OCI-LY3 (cell line): ENCODE measurements at regions not wholly inside any gene's neighbourhood (a gene's known extent, or its start where the extent isn't known, plus 50 kb on each side); places are given as distances from the start of the nearest gene placed in this dataset.

Source experiments
- H2AFZ ChIP-seq: fragments of 200-600, 300-600 bp; shearing (Covaris generic); 2 replicates; pipeline ENCODE4 v1.6.0; 2014; ENCODE audit warnings: antibody characterized with exemption, low read depth, low read length
- H3K27ac ChIP-seq: fragments of 200-600, 300-600 bp; sonication (generic); 2 replicates; pipeline ENCODE4 v1.5.1; 2014; ENCODE audit warnings: mild to moderate bottlenecking, low read length, moderate library complexity, mixed read lengths
- H3K27me3 ChIP-seq: fragments of 200-600, 300-600 bp; sonication (generic); 2 replicates; pipeline ENCODE4 v1.6.1; 2014; ENCODE audit warnings: low read depth, low read length, mixed read lengths
- H3K36me3 ChIP-seq: fragments of 200-600, 300-600 bp; sonication (generic); replicated peaks from 2 replicates; pipeline ENCODE3; 2014; ENCODE audit warnings: low read depth, low read length, mixed read lengths
- H3K4me1 ChIP-seq: fragments of 300-600, 200-600 bp; sonication (generic); 2 replicates; pipeline ENCODE4 v1.6.1; 2014; ENCODE audit warnings: low read length, mixed read lengths
- H3K4me2 ChIP-seq: fragments of 200-600, 300-600 bp; sonication (generic); 2 replicates; pipeline ENCODE4 v1.6.1; 2014; ENCODE audit warnings: low read length, mixed read lengths
- H3K4me3 ChIP-seq: fragments of 300-600, 200-600 bp; sonication (generic); 2 replicates; pipeline ENCODE4 v1.5.1; 2014; ENCODE audit warnings: antibody characterized with exemption, mild to moderate bottlenecking, low read length, moderate library complexity
- H3K79me2 ChIP-seq: fragments of 300-600, 200-600 bp; shearing (Covaris generic); 2 replicates; pipeline ENCODE4 v1.6.1; 2014; ENCODE audit warnings: mild to moderate bottlenecking, low read length, mixed read lengths
- H3K9ac ChIP-seq: fragments of 300-600, 200-600 bp; shearing (Covaris generic); 2 replicates; pipeline ENCODE4 v1.6.0; 2014; ENCODE audit warnings: mild to moderate bottlenecking, low read length, moderate library complexity
- H3K9me3 ChIP-seq: fragments of 200-600, 300-600 bp; shearing (Covaris generic); 2 replicates; pipeline ENCODE4 v1.6.1; 2014; ENCODE audit warnings: low read length, mixed read lengths; ENCODE audit not compliant: insufficient read depth
- H4K20me1 ChIP-seq: fragments of 200-600, 300-600 bp; sonication (generic); 2 replicates; pipeline ENCODE4 v1.6.1; 2016; ENCODE audit warnings: low read length, mixed read lengths; ENCODE audit not compliant: insufficient read depth
- CTCF ChIP-seq: fragments of 200-600, 300-600 bp; sonication (generic); IDR thresholded peaks from 2 replicates; pipeline ENCODE4 v1.5.1; 2014; ENCODE audit warnings: antibody characterized with exemption, low read length, low read depth
- EZH2phosphoT487 ChIP-seq: fragments of 200-600 bp; shearing (Covaris generic); IDR thresholded peaks from 2 replicates; pipeline ENCODE4 v1.6.1; 2018; ENCODE audit warnings: antibody characterized with exemption, mixed run types, low read depth

GRCh38 chr14:44405011-44405486 is 102.0 kb downstream of the FSCB start:
- TF ChIP-seq CTCF: no peak
- no peak for TF ChIP-seq EZH2phosphoT487
- no peaks in the 10 kb centered on the region for H3K9me3 ChIP-seq

GRCh38 chr14:44404599-44404998 is 102.5 kb downstream of the FSCB start:
- Histone ChIP-seq H2AFZ (no peak overlapping the region), H3K4me1 (peaks cover 7% of the 10 kb centered on the region; the same call in 1 of the 2 replicates), H3K4me2 (no peak overlapping the region), H3K36me3 (no peaks in the 10 kb centered on the region), H3K27ac (no peak overlapping the region), H3K4me3 (no peak overlapping the region), H3K9ac (no peak overlapping the region), H3K9me3 (no peaks in the 10 kb centered on the region), H4K20me1 (no peaks in the 10 kb centered on the region), H3K27me3 (no peaks in the 10 kb centered on the region), H3K79me2 (no peaks in the 10 kb centered on the region)
- TF ChIP-seq EZH2phosphoT487 (no peak), CTCF (no peak)

More at GRCh38 chr14:44405011-44405486, 102.0 kb downstream of the FSCB start:
- Histone ChIP-seq H3K27ac (no peak overlapping the region), H3K4me2 (no peak overlapping the region), H3K4me1 (peaks cover 7% of the 10 kb centered on the region; the same call in 1 of the 2 replicates), H3K36me3 (no peaks in the 10 kb centered on the region), H3K9ac (no peak overlapping the region), H4K20me1 (no peaks in the 10 kb centered on the region), H3K4me3 (no peak overlapping the region), H3K27me3 (no peaks in the 10 kb centered on the region), H2AFZ (no peak overlapping the region), H3K79me2 (no peaks in the 10 kb centered on the region)

GRCh38 chr14:44404036-44404435 is 103.0 kb downstream of the FSCB start:
- H3K79me2 ChIP-seq: no peaks in the 10 kb centered on the region
- no peak overlapping the region for H3K4me2 ChIP-seq
- no peak overlapping the region for H3K4me3 ChIP-seq
- no peak for TF ChIP-seq EZH2phosphoT487
- no peak for TF ChIP-seq CTCF
- H4K20me1 ChIP-seq: no peaks in the 10 kb centered on the region
- H3K27me3 ChIP-seq: no peaks in the 10 kb centered on the region
- H2AFZ ChIP-seq: no peak overlapping the region
- no peaks in the 10 kb centered on the region for H3K9me3 ChIP-seq
- peaks cover 7% of the 10 kb centered on the region; the same call in 1 of the 2 replicates for H3K4me1 ChIP-seq
- H3K36me3 ChIP-seq: no peaks in the 10 kb centered on the region
- no peak overlapping the region for H3K9ac ChIP-seq
- H3K27ac ChIP-seq: no peak overlapping the region

- H3K4me1 ChIP-seq: peaks cover 7% of the 10 kb centered on the region; the same call in 1 of the 2 replicates
- H3K27me3 ChIP-seq: no peaks in the 10 kb centered on the region
- no peak overlapping the region for H3K4me2 ChIP-seq
- H3K4me3 ChIP-seq: no peak overlapping the region
- H4K20me1 ChIP-seq: no peaks in the 10 kb centered on the region
- H3K9me3 ChIP-seq: no peaks in the 10 kb centered on the region
- no peak for TF ChIP-seq EZH2phosphoT487
- no peak for TF ChIP-seq CTCF
- no peaks in the 10 kb centered on the region for H3K79me2 ChIP-seq
- H3K9ac ChIP-seq: no peak overlapping the region
- no peak overlapping the region for H3K27ac ChIP-seq
- H2AFZ ChIP-seq: no peak overlapping the region
- H3K36me3 ChIP-seq: no peaks in the 10 kb centered on the region
Observed at GRCh38 chr14:44403193-44403592, 103.9 kb downstream of the FSCB start.
